Right lobe of liver (tissue), 4 donors: ENCODE measurements at regions not wholly inside any gene's neighbourhood (a gene's known extent, or its start where the extent isn't known, plus 50 kb on each side); places are given as distances from the start of the nearest gene placed in this dataset.

Experiments
- CTCF ChIP-seq, 4 donors: fragments of 200-600 bp in 3 of 4; fragments of 450-650 bp in 1 of 4; IDR thresholded peaks; one replicate each; pipeline versions ENCODE4 v1.5.1 to v1.8.0; 2016 to 2022; ENCODE audit warnings: antibody characterized with exemption in 4 of 4, mild to moderate bottlenecking in 2 of 4
- POLR2A ChIP-seq: fragments of 450-650 bp; IDR thresholded peaks from one replicate; pipeline ENCODE4 v1.6.1; 2017; ENCODE audit warnings: antibody characterized with exemption, mild to moderate bottlenecking
- donor health status: DM: no; HTN: no; CAD: no.
- donor health status: DM: no; HTN: no; CAD: no.
- donor health status: DM: no; HTN: yes; CAD: no.

DNA sequence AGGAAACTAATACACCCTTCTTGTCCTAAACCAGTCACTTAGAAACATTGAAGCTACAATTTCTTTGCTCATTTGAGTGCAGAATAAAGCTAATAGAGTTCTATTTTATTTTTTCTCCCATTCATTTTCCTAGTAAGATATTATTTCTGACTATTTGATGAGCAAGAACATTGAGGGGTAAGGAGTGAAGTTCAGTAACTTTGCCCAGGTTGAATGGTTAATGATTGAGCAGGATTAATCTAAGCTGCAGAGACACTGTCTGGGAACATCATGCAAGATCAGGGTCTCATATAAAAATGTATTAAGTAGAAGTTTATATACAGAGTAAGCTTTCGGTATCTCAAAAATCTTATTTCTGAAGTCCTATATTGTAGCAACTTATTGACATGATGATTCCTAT, 102.4 kb upstream of the LIMCH1 start:
- no peak for TF ChIP-seq POLR2A
- no peak for TF ChIP-seq CTCF (IDR thresholded peaks at IDR 0.05)
